D721Med (cell line): ENCODE measurements at regions not wholly inside any gene's neighbourhood (a gene's known extent, or its start where the extent isn't known, plus 50 kb on each side); places are given as distances from the start of the nearest gene placed in this dataset.

ENCODE experiments used
- DNase-seq: peaks from one replicate; pipeline ENCODE4 v3.0.0; 2011; ENCODE audit warnings: low spot score; ENCODE audit not compliant: insufficient read length
- FAIRE-seq: peaks from 2 replicates; lab custom pipeline; 2011; peaks lifted over from hg19 to GRCh38; lab: Jason Lieb, UNC
- TF ChIP-seq, protein P1 (sequence below): IDR thresholded peaks from 2 replicates; pipeline ENCODE4 v1.5.1; 2012; ENCODE audit warnings: mild to moderate bottlenecking, control low read depth; ENCODE audit not compliant: insufficient read depth; ENCODE audit errors: missing control alignments

DNA sequence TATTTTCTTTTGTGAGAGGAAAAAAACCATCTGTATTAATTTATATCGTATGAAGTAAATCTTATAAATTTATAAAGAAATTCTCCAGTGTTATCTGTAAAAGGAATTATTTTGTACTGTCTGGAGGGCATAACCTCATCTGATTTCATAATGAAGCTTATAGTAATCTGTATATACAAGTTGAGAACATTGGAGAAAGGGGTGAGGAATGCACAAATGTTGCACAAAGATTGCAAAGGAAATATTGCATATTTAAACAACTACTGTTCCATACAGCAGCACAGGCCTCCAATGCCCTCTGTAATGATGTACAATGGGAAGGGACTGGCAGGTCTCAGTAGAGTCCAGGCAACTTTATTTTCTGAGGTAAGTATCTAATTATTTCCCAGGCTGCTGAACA, 50.8 kb upstream of the KCNJ16 start:
- no peak for FAIRE-seq
- TF ChIP-seq, protein P1, sequence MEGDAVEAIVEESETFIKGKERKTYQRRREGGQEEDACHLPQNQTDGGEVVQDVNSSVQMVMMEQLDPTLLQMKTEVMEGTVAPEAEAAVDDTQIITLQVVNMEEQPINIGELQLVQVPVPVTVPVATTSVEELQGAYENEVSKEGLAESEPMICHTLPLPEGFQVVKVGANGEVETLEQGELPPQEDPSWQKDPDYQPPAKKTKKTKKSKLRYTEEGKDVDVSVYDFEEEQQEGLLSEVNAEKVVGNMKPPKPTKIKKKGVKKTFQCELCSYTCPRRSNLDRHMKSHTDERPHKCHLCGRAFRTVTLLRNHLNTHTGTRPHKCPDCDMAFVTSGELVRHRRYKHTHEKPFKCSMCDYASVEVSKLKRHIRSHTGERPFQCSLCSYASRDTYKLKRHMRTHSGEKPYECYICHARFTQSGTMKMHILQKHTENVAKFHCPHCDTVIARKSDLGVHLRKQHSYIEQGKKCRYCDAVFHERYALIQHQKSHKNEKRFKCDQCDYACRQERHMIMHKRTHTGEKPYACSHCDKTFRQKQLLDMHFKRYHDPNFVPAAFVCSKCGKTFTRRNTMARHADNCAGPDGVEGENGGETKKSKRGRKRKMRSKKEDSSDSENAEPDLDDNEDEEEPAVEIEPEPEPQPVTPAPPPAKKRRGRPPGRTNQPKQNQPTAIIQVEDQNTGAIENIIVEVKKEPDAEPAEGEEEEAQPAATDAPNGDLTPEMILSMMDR = no peak
- DNase-seq = no peak
